A673 (cell line): ENCODE measurements at regions not wholly inside any gene's neighbourhood (a gene's known extent, or its start where the extent isn't known, plus 50 kb on each side); places are given as distances from the start of the nearest gene placed in this dataset.

Experiments
- CTCF ChIP-seq: fragments of 300-800, 200-600 bp; sonication (generic); conservative IDR thresholded peaks from 2 replicates; pipeline ENCODE4 v1.5.1; 2017; ENCODE audit warnings: low read depth, mild to moderate bottlenecking, antibody characterized with exemption, low read length, moderate library complexity, mixed read lengths
- EZH2 ChIP-seq: fragments of 200-600 bp; sonication (generic); IDR thresholded peaks from 2 replicates; pipeline ENCODE4 v1.6.1; 2017; ENCODE audit warnings: borderline replicate concordance, low read depth, mild to moderate bottlenecking, mixed read lengths, antibody characterized with exemption, low read length; ENCODE audit not compliant: poor library complexity, severe bottlenecking

DNA sequence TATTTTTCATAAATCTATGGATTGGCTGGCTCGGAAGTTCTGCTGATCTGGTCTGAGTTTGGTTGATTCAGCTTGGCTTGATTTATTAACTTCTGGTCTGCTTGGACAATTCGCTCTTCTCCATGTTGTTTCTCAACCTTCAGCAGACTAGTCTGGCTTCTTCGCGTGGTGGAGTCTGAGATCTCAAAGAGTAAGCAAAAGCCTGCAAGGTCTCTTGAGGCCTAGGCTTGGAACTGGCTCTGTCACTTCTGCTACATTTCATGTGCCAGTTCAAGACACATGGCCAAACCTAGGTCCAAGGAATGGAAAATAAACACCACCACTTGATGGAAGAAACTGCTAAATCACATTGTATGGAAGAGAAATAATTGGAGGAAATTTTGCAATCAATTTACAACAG is 115.1 kb upstream of the JAG1 start:
- TF ChIP-seq CTCF: no peak
- TF ChIP-seq EZH2: no peak
